GM19438 (cell line): ENCODE measurements at regions not wholly inside any gene's neighbourhood (a gene's known extent, or its start where the extent isn't known, plus 50 kb on each side); places are given as distances from the start of the nearest gene placed in this dataset.

Experiments
- ATAC-seq: cut with Tn5 transposase; IDR thresholded peaks from one replicate; pipeline ENCODE4 v1.9.1; 2021; ENCODE audit warnings: low read depth; ENCODE audit not compliant: unreplicated experiment

- ATAC-seq, result no peak
Measured at GRCh38 chr2:193751299-193751698, 1556.6 kb upstream of the TMEFF2 start.

GRCh38 chr2:193749485-193749884 is 1554.8 kb upstream of the TMEFF2 start:
- ATAC-seq, result no peak

- ATAC-seq, result no peak
Measured at GRCh38 chr2:193743089-193743488, 1548.4 kb upstream of the TMEFF2 start.

GRCh38 chr2:193738892-193739291 is 1544.2 kb upstream of the TMEFF2 start:
- ATAC-seq, result no peak

- ATAC-seq, result no peak
Measured at GRCh38 chr2:193712912-193713311, 1518.2 kb upstream of the TMEFF2 start.

- no peak for ATAC-seq
Measured at GRCh38 chr2:193703411-193703810, 1508.7 kb upstream of the TMEFF2 start.

GRCh38 chr2:193701484-193701883 is 1506.8 kb upstream of the TMEFF2 start:
- ATAC-seq, result no peak

GRCh38 chr2:193695367-193695766 is 1500.6 kb upstream of the TMEFF2 start:
- no peak for ATAC-seq

GRCh38 chr2:193693758-193694157 is 1499.0 kb upstream of the TMEFF2 start:
- no peak for ATAC-seq

GRCh38 chr2:193690572-193690971 is 1495.8 kb upstream of the TMEFF2 start:
- no peak for ATAC-seq

- no peak for ATAC-seq
Measured at GRCh38 chr2:193687195-193687594, 1492.5 kb upstream of the TMEFF2 start.

- no peak for ATAC-seq
Measured at GRCh38 chr2:193679847-193680246, 1485.1 kb upstream of the TMEFF2 start.

GRCh38 chr2:193670478-193670877 is 1475.7 kb upstream of the TMEFF2 start:
- ATAC-seq, result no peak

GRCh38 chr2:193668557-193669323 is 1474.0 kb upstream of the TMEFF2 start:
- ATAC-seq, result no peak

GRCh38 chr2:193627927-193628272 is 1433.2 kb upstream of the TMEFF2 start:
- ATAC-seq, result no peak

GRCh38 chr2:193627187-193627926 is 1432.6 kb upstream of the TMEFF2 start:
- ATAC-seq, result no peak

- no peak for ATAC-seq
Measured at GRCh38 chr2:193608451-193608850, 1413.7 kb upstream of the TMEFF2 start.

- ATAC-seq, result no peak
Measured at GRCh38 chr2:193590831-193591230, 1396.1 kb upstream of the TMEFF2 start.

GRCh38 chr2:193584522-193584938 is 1389.8 kb upstream of the TMEFF2 start:
- peak; percentile 62 for ATAC-seq

GRCh38 chr2:193583638-193584400 is 1389.1 kb upstream of the TMEFF2 start:
- peak; percentile 27 for ATAC-seq

GRCh38 chr2:193581807-193582206 is 1387.1 kb upstream of the TMEFF2 start:
- no peak for ATAC-seq
